GM13976 (cell line): ENCODE measurements at regions not wholly inside any gene's neighbourhood (a gene's known extent, or its start where the extent isn't known, plus 50 kb on each side); places are given as distances from the start of the nearest gene placed in this dataset.

Experiments used
- DNase-seq: peaks from one replicate; pipeline ENCODE4 v3.0.0; 2012; ENCODE audit warnings: low spot score
- in situ Hi-C: fragments of 300-500 bp; cut with MboI; formaldehyde crosslinking; loops from one replicate; pipeline ENCODE4 v1.12.0; 2022; ENCODE audit warnings: low sequenced_read_pairs, mixed read lengths, inconsistent platforms; ENCODE audit not compliant: unreplicated experiment
- TF ChIP-seq, protein P1 (sequence below): IDR thresholded peaks from 2 replicates; pipeline ENCODE4 v1.5.1; 2012; ENCODE audit warnings: borderline replicate concordance, mild to moderate bottlenecking; ENCODE audit not compliant: insufficient read depth; ENCODE audit errors: extremely low read depth, missing control alignments, control extremely low read depth

DNA sequence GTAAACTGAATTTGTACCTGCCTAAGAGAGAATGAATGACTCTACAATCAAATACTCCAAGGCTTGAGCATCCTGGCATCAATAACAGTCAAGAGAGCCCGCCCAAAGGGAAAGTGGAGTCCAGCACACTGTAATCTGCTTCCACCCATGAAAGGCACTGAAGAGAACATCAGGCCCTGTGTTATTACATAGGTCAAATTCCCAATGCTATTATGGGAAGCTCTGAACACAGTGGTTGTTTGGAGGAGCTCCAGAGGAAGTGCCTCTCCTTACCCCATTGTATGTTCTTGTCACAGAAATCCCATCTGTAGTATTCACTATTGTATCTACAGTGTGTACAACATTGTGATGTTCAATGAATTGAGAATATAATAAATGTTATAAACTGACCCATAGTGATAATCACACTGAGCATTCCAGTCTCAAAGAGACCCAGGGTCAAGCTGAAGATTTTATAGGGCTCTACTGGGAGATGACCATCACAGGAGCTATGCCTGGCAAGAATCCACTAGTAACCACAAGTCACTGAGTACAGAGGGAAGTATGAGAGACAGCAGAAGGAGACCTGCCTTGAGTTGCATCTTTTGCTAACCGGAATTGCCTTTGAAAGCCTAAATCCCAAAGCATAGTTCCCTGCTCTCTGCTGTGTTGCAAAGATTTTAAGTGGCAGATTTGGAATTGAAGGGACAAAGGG lies 446.7 kb downstream of the GJA1 start:
- no peak for DNase-seq
- in situ Hi-C loops: no loop called here
- TF ChIP-seq, protein P1, sequence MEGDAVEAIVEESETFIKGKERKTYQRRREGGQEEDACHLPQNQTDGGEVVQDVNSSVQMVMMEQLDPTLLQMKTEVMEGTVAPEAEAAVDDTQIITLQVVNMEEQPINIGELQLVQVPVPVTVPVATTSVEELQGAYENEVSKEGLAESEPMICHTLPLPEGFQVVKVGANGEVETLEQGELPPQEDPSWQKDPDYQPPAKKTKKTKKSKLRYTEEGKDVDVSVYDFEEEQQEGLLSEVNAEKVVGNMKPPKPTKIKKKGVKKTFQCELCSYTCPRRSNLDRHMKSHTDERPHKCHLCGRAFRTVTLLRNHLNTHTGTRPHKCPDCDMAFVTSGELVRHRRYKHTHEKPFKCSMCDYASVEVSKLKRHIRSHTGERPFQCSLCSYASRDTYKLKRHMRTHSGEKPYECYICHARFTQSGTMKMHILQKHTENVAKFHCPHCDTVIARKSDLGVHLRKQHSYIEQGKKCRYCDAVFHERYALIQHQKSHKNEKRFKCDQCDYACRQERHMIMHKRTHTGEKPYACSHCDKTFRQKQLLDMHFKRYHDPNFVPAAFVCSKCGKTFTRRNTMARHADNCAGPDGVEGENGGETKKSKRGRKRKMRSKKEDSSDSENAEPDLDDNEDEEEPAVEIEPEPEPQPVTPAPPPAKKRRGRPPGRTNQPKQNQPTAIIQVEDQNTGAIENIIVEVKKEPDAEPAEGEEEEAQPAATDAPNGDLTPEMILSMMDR: no peak

DNA sequence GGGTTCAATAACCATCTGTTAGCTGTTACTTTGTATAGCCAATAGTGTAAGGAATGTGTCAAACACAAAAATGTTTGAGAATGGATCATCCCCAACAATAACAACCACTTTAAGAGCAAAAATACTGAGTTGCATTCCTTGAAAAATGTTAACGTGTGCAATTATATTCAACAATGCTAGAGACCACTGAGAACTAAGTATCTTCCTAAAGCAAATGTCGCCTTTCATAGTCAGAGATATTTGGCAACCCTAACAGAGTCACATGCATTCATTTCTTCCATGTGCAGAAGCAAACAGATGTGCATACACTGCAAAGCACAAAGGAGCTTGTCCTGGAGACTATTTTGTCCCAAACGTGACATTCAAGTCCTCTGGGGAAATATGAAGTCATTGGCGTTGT lies 448.6 kb downstream of the GJA1 start:
- in situ Hi-C loops: no loop called here
- no peak for DNase-seq
- TF ChIP-seq, protein P1: no peak

DNA sequence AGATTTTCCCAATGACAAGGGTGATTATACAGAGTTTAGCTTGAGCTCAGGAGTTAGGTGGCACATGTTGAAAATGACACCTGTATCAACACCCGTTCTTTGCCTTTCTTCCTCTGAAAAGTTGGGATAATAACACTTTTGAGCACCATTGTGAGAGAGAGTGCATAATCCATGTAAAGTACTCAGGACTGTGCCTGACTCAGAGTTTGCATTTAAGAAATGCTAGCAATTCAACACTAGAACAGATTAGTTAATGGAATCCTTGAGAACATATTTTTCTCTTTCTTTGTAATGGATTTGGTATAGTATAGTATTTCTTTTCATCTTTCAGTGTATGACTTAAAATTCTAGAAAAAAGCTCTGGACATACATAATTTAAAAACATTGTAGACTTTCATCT lies 449.2 kb downstream of the GJA1 start:
- TF ChIP-seq, protein P1: no peak
- DNase-seq: no peak
- in situ Hi-C loops: no loop called here

DNA sequence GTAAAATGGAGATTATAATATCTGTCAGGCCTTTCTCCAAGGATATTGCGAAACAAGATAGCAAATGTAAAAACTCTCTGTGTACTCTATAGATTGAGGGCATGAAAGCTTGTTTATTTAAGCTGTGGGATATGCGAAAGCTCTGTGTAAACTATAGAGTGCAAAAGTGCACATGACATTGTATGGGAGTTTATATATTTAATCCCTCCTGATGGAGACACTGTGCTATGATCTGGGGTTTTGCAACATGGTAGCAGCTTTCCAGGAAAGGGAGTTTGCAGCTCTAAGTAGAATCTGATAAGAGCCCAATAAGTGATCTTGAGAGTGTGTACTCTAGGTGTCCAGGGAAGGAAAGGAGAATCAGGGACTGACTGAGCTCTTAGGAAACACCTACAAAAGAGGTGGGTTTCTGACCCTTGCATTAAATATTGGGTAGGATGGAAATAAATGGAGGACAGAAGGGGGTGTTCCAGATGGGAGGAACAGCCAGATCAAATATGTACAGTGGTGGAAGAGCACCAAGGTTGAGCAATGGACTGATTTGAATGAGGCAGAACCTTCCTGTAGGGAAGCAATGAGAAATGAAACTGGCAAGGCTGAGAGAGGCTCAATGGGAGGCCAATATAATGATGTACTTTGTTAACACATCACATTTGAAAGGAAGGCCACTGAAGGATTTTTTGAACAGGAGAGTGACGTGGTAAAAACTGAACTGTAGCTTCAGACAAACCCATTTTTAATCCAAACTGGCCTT lies 450.1 kb downstream of the GJA1 start:
- in situ Hi-C loops: no loop called here
- DNase-seq: no peak
- TF ChIP-seq, protein P1: no peak

DNA sequence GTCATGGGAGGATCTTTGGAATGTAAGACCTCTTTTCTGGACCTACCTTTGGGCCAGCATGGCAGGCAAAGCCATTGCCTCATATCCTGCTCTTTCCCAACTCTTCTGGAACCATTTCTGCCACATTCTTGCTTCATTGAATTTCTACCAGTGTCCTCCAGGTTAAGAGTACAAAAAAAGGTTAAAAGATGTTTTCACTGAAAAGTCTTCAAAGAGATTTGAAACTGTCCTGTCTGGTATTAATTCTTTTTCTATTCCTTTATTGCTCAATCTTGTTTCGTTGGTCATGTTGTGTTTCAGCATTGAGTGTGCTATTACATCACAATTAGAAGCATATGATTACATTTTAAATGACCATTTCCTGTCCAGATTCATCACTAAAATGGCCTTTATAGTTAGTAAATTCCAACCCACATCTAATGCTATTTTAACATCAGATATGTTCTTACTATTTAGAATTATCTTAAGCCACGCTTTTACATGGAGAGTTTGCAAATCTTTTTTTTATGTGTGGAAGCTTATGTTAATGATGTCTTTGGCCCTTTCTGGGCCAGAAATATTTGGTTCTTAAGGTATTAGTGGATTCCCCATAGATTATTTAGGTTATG lies 450.9 kb downstream of the GJA1 start:
- TF ChIP-seq, protein P1: no peak
- no peak for DNase-seq
- in situ Hi-C loops: no loop called here

DNA sequence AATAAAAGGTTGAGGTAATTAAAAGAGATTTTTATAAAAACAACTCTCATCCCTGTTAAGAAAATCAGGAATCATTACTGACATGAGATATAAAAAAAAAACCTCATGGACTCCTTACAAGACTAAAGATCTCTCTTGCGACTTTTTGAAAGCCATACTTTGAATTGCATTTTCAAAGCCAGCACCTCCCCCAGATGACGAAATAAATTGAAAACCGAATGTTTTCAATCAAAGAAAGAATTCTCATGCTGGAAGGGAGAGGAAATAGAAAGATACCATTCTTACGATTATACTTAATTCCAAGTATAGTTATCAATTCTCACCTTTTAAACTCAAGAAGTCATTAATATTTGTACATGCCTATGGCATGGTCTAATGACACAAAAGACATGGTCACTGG lies 452.3 kb downstream of the GJA1 start:
- in situ Hi-C loops: no loop called here
- no peak for DNase-seq
- TF ChIP-seq, protein P1: no peak
